GM20431 (cell line): ENCODE measurements at regions not wholly inside any gene's neighbourhood (a gene's known extent, or its start where the extent isn't known, plus 50 kb on each side); places are given as distances from the start of the nearest gene placed in this dataset.

Source experiments
- in situ Hi-C: fragments of 300-500 bp; cut with MseI, MboI; formaldehyde crosslinking; loops from one replicate; pipeline ENCODE4 v1.15.0; 2020; ENCODE audit warnings: low sequenced_read_pairs; ENCODE audit not compliant: unreplicated experiment

- in situ Hi-C loops, result no loop called here
These were observed 110.0 kb upstream of the SLC4A7 start for GRCh38 chr3:27594096-27594690.

- in situ Hi-C loops, result no loop called here
These were observed 109.0 kb upstream of the SLC4A7 start for GRCh38 chr3:27593173-27593572.

GRCh38 chr3:27591312-27592210 is 107.4 kb upstream of the SLC4A7 start:
- in situ Hi-C loops, result no loop called here

- in situ Hi-C loops, result no loop called here
These were observed 106.5 kb upstream of the SLC4A7 start for GRCh38 chr3:27590437-27591298.

GRCh38 chr3:27589795-27590194 is 105.6 kb upstream of the SLC4A7 start:
- in situ Hi-C loops, result no loop called here

GRCh38 chr3:27585429-27585828 is 101.2 kb upstream of the SLC4A7 start:
- in situ Hi-C loops, result no loop called here

- in situ Hi-C loops, result no loop called here
These were observed 100.7 kb upstream of the SLC4A7 start for GRCh38 chr3:27584874-27585273.

- in situ Hi-C loops, result no loop called here
These were observed 97.7 kb upstream of the SLC4A7 start for GRCh38 chr3:27581852-27582251.

GRCh38 chr3:27578032-27578431 is 93.8 kb upstream of the SLC4A7 start:
- in situ Hi-C loops, result no loop called here

- in situ Hi-C loops, result no loop called here
These were observed 93.3 kb upstream of the SLC4A7 start for GRCh38 chr3:27577504-27577903.

- in situ Hi-C loops, result no loop called here
These were observed 92.0 kb upstream of the SLC4A7 start for GRCh38 chr3:27576171-27576570.

GRCh38 chr3:27575499-27575898 is 91.3 kb upstream of the SLC4A7 start:
- in situ Hi-C loops, result no loop called here

- in situ Hi-C loops, result no loop called here
These were observed 90.2 kb upstream of the SLC4A7 start for GRCh38 chr3:27574438-27574795.

GRCh38 chr3:27573780-27574437 is 89.7 kb upstream of the SLC4A7 start:
- in situ Hi-C loops, result no loop called here

- in situ Hi-C loops, result no loop called here
These were observed 89.0 kb upstream of the SLC4A7 start for GRCh38 chr3:27573138-27573537.

GRCh38 chr3:27571345-27571744 is 87.2 kb upstream of the SLC4A7 start:
- in situ Hi-C loops, result no loop called here

- in situ Hi-C loops, result no loop called here
These were observed 86.4 kb upstream of the SLC4A7 start for GRCh38 chr3:27570421-27571106.

GRCh38 chr3:27568393-27568792 is 84.2 kb upstream of the SLC4A7 start:
- in situ Hi-C loops, result no loop called here

GRCh38 chr3:27567251-27567650 is 83.1 kb upstream of the SLC4A7 start:
- in situ Hi-C loops, result no loop called here
